Vagina (tissue), 2 donors: ENCODE measurements at regions not wholly inside any gene's neighbourhood (a gene's known extent, or its start where the extent isn't known, plus 50 kb on each side); places are given as distances from the start of the nearest gene placed in this dataset.

Experiments
- DNase-seq, 2 donors: peaks; one replicate each; pipeline ENCODE4 v3.0.0-alpha.2; 2017; ENCODE audit errors: extremely low spot score in 2 of 2
- H3K27ac ChIP-seq: fragments of 200-600 bp; sonication (generic); one replicate; pipeline ENCODE4 v1.5.1; 2019
- H3K27me3 ChIP-seq: fragments of 200-600 bp; sonication (generic); one replicate; pipeline ENCODE4 v1.5.1; 2019
- H3K36me3 ChIP-seq, 2 donors: fragments of 200-600 bp; sonication (generic); one replicate each; pipeline ENCODE4 v1.5.1; 2017 to 2019
- H3K4me1 ChIP-seq: fragments of 200-600 bp; sonication (generic); one replicate; pipeline ENCODE4 v1.5.1; 2019
- H3K4me3 ChIP-seq, 2 donors: fragments of 200-600 bp; sonication (generic); 1 replicate in 1 of 2; 2 replicates in 1 of 2; pipeline ENCODE4 v1.5.1; 2016 to 2019
- H3K9me3 ChIP-seq: fragments of 200-600 bp; sonication (generic); one replicate; pipeline ENCODE4 v1.5.1; 2019
- POLR2A ChIP-seq, 2 donors: fragments of 450-650 bp; IDR thresholded peaks; one replicate each; pipeline ENCODE4 v1.6.1; 2017; ENCODE audit warnings: antibody characterized with exemption in 2 of 2, mild to moderate bottlenecking in 2 of 2, moderate library complexity in 2 of 2
- POLR2AphosphoS5 ChIP-seq, 2 donors: sonication (generic); formaldehyde crosslinking; IDR thresholded peaks; one replicate each; pipeline ENCODE4 v1.9.0; 2017; ENCODE audit warnings: antibody characterized with exemption in 2 of 2, mild to moderate bottlenecking in 2 of 2, low read depth in 1 of 2; ENCODE audit not compliant: insufficient read depth in 1 of 2
- intact Hi-C: fragments of 100-400 bp; cut with DNase I; formaldehyde crosslinking; loops from one replicate; pipeline ENCODE4 v1.15.1; 2023
- TF ChIP-seq, protein P1 (sequence below), 3 experiments: fragments of 450-650 bp in 2 of 3; fragments of 200-600 bp in 1 of 3; sonication (generic) in 1 of 3; IDR thresholded peaks; one replicate each; pipeline ENCODE4 v1.5.1; 2017 to 2019; ENCODE audit warnings: antibody characterized with exemption in 3 of 3, mild to moderate bottlenecking in 2 of 3, moderate library complexity in 2 of 3

DNA sequence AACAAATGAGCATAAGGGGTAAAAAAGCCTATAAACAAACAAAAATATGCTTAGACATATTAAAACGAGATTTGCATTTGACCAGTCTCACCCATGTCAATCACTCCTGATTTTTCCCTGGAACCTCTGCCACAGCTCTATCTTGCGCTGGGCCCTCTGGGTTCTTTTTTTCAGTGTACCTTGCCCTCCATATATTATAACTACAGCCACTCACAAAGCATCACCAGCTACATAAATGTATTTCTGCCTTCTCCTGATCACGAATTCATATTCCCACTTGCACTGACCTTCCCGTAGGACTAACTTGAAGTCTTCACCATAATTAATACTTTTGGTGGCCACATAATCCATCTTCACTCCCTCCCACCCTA lies 395.6 kb upstream of the ROBO2 start:
- intact Hi-C loops, result no loop called here
- TF ChIP-seq, protein P1, sequence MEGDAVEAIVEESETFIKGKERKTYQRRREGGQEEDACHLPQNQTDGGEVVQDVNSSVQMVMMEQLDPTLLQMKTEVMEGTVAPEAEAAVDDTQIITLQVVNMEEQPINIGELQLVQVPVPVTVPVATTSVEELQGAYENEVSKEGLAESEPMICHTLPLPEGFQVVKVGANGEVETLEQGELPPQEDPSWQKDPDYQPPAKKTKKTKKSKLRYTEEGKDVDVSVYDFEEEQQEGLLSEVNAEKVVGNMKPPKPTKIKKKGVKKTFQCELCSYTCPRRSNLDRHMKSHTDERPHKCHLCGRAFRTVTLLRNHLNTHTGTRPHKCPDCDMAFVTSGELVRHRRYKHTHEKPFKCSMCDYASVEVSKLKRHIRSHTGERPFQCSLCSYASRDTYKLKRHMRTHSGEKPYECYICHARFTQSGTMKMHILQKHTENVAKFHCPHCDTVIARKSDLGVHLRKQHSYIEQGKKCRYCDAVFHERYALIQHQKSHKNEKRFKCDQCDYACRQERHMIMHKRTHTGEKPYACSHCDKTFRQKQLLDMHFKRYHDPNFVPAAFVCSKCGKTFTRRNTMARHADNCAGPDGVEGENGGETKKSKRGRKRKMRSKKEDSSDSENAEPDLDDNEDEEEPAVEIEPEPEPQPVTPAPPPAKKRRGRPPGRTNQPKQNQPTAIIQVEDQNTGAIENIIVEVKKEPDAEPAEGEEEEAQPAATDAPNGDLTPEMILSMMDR (IDR thresholded peaks at IDR 0.05), result no peak
- no peak for TF ChIP-seq POLR2AphosphoS5 (IDR thresholded peaks at IDR 0.05; ENCODE audit: insufficient read depth in 1 of 2, low read depth in 1 of 2)
- TF ChIP-seq POLR2A (IDR thresholded peaks at IDR 0.05), result no peak
- Histone ChIP-seq H3K4me1 (no peaks in the 10 kb centered on the region), H3K27me3 (no peaks in the 10 kb centered on the region), H3K9me3 (no peaks in the 10 kb centered on the region), H3K4me3 (no peak overlapping the region), H3K27ac (no peak overlapping the region), H3K36me3 (no peaks in the 10 kb centered on the region)
- no peak for DNase-seq

DNA sequence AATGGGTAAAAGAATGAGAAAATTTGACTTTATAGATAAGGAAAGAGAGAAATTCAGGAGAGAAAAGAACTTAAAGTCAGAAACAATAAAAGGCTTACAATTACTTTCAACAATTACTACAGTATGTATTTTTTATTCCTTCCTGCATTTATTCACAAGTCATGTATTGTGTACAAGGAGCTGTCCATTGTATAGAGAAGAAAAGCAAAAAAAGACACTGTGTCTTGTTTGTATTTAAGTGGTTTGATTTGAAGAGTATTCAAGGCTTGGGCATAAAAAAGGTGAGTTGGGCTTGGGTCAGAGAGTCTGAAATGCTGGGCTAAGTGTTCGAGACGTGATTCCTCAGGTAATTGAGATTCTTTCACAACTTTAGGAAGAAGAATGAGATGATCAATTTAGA lies 394.2 kb upstream of the ROBO2 start:
- Histone ChIP-seq H3K9me3 (no peaks in the 10 kb centered on the region), H3K4me3 (no peak overlapping the region), H3K36me3 (no peaks in the 10 kb centered on the region), H3K4me1 (no peaks in the 10 kb centered on the region), H3K27ac (no peak overlapping the region), H3K27me3 (no peaks in the 10 kb centered on the region)
- no peak for TF ChIP-seq POLR2A (IDR thresholded peaks at IDR 0.05)
- TF ChIP-seq, protein P1 (IDR thresholded peaks at IDR 0.05), result no peak
- TF ChIP-seq POLR2AphosphoS5 (IDR thresholded peaks at IDR 0.05; ENCODE audit: insufficient read depth in 1 of 2, low read depth in 1 of 2), result no peak
- intact Hi-C loops, result no loop called here
- DNase-seq, result no peak

- Histone ChIP-seq H3K4me3 (no peak overlapping the region), H3K4me1 (no peaks in the 10 kb centered on the region), H3K36me3 (no peaks in the 10 kb centered on the region), H3K9me3 (no peaks in the 10 kb centered on the region), H3K27ac (no peak overlapping the region), H3K27me3 (no peaks in the 10 kb centered on the region)
- no peak for DNase-seq
- TF ChIP-seq POLR2A (IDR thresholded peaks at IDR 0.05) (no peak), POLR2AphosphoS5 (IDR thresholded peaks at IDR 0.05; ENCODE audit: insufficient read depth in 1 of 2, low read depth in 1 of 2) (no peak)
- TF ChIP-seq, protein P1 (IDR thresholded peaks at IDR 0.05), result no peak
- intact Hi-C loops, result no loop called here
These were observed 392.9 kb upstream of the ROBO2 start for GRCh38 chr3:76646921-76647562.

DNA sequence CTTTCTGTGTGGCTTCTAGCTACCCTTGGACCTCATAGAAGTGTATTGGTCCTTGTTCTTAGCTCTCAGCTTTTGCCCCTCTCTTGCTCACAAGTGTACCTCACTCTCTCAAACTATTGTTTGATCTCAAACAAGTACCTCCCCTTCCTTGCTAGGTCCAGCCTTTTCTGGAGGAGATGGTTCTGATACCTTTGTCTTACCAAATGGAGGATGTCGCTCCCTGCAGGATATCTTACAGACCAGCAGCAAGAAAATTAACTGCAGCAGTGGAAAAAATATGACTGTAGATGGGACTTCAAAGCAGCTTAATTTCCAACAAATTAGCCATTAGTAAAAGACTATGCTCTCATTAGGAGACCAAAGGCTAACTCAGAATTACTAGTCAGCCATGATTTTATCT lies 388.1 kb upstream of the ROBO2 start:
- intact Hi-C loops, result no loop called here
- Histone ChIP-seq H3K9me3 (no peaks in the 10 kb centered on the region), H3K27me3 (no peaks in the 10 kb centered on the region), H3K27ac (no peak overlapping the region), H3K4me1 (no peaks in the 10 kb centered on the region), H3K4me3 (no peak overlapping the region), H3K36me3 (no peaks in the 10 kb centered on the region)
- DNase-seq, result no peak
- TF ChIP-seq POLR2A (IDR thresholded peaks at IDR 0.05), result no peak
- TF ChIP-seq, protein P1 (IDR thresholded peaks at IDR 0.05), result no peak
- no peak for TF ChIP-seq POLR2AphosphoS5 (IDR thresholded peaks at IDR 0.05; ENCODE audit: insufficient read depth in 1 of 2, low read depth in 1 of 2)

GRCh38 chr3:76652524-76652923 lies 387.4 kb upstream of the ROBO2 start:
- intact Hi-C loops, result no loop called here
- no peak for TF ChIP-seq POLR2A (IDR thresholded peaks at IDR 0.05)
- TF ChIP-seq POLR2AphosphoS5 (IDR thresholded peaks at IDR 0.05; ENCODE audit: insufficient read depth in 1 of 2, low read depth in 1 of 2), result no peak
- TF ChIP-seq, protein P1 (IDR thresholded peaks at IDR 0.05), result no peak
- DNase-seq, result no peak
- Histone ChIP-seq H3K9me3 (no peaks in the 10 kb centered on the region), H3K36me3 (no peaks in the 10 kb centered on the region), H3K4me1 (no peaks in the 10 kb centered on the region), H3K4me3 (no peak overlapping the region), H3K27me3 (no peaks in the 10 kb centered on the region), H3K27ac (no peak overlapping the region)
